Lower leg skin (tissue), 3 donors: ENCODE measurements at regions not wholly inside any gene's neighbourhood (a gene's known extent, or its start where the extent isn't known, plus 50 kb on each side); places are given as distances from the start of the nearest gene placed in this dataset.
"Not testable (repeated sequence)": the region's sequence is repeated elsewhere in the genome, so short reads cannot be mapped to it uniquely, and the experiment has no call there.

Experiments
- POLR2A ChIP-seq, 2 donors: fragments of 450-650 bp; IDR thresholded peaks; one replicate each; pipeline ENCODE4 v1.6.1; 2016 to 2017; ENCODE audit warnings: antibody characterized with exemption in 2 of 2, mild to moderate bottlenecking in 1 of 2, moderate library complexity in 1 of 2
- TF ChIP-seq, protein P1 (sequence below), 3 donors: fragments of 450-650 bp; IDR thresholded peaks; one replicate each; pipeline ENCODE4 v1.5.1; 2016; ENCODE audit warnings: antibody characterized with exemption in 3 of 3, mild to moderate bottlenecking in 3 of 3, moderate library complexity in 2 of 3

DNA sequence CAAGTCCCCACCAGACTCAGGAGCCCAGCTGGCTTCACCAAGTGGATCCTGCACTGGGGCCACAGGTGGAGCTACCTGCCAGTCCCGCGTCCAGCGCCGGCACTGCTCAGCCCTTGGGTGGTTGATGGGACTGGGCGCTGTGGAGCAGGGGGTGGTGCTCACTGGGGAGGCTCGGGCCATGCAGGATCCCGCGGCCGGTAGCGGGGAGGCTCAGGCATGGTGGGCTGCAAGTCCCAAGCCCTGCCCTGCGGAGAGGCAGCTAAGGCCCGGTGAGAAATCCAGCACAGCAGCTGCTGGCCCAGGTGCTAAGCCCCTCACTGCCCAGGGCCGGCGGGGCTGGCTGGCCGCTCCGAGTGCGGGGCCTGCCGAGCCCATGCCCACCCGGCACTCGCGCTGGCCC, 143.1 kb upstream of the ALDH3B2 start:
- TF ChIP-seq, protein P1, sequence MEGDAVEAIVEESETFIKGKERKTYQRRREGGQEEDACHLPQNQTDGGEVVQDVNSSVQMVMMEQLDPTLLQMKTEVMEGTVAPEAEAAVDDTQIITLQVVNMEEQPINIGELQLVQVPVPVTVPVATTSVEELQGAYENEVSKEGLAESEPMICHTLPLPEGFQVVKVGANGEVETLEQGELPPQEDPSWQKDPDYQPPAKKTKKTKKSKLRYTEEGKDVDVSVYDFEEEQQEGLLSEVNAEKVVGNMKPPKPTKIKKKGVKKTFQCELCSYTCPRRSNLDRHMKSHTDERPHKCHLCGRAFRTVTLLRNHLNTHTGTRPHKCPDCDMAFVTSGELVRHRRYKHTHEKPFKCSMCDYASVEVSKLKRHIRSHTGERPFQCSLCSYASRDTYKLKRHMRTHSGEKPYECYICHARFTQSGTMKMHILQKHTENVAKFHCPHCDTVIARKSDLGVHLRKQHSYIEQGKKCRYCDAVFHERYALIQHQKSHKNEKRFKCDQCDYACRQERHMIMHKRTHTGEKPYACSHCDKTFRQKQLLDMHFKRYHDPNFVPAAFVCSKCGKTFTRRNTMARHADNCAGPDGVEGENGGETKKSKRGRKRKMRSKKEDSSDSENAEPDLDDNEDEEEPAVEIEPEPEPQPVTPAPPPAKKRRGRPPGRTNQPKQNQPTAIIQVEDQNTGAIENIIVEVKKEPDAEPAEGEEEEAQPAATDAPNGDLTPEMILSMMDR (IDR thresholded peaks at IDR 0.05) = not testable (repeated sequence)
- not testable (repeated sequence) for TF ChIP-seq POLR2A (IDR thresholded peaks at IDR 0.05)
